H1 (cell line): ENCODE measurements at regions not wholly inside any gene's neighbourhood (a gene's known extent, or its start where the extent isn't known, plus 50 kb on each side); places are given as distances from the start of the nearest gene placed in this dataset.

ENCODE experiments used
- CTCF ChIA-PET: fragments of 300-600 bp; sonication (Branson Sonifier 250); formaldehyde crosslinking; loops from one replicate; lab custom pipeline; 2021; ENCODE audit not compliant: partially characterized antibody; lab: Charles Lee
- POLR2A ChIA-PET: fragments of 300-600 bp; sonication (Branson Sonifier 250); formaldehyde crosslinking; loops from one replicate; lab custom pipeline; 2021; ENCODE audit warnings: inconsistent platforms; ENCODE audit not compliant: partially characterized antibody; lab: Charles Lee
- DNase-seq, 2 experiments: peaks; one replicate each; pipeline versions ENCODE4 v3.0.0 to v3.0.0-alpha.2; 2010 to 2022; ENCODE audit warnings: low spot score in 2 of 2, low read depth in 1 of 2, mixed read lengths in 1 of 2
- FAIRE-seq: peaks from 2 replicates; lab custom pipeline; 2011; peaks lifted over from hg19 to GRCh38; lab: Jason Lieb, UNC
- H2AFZ ChIP-seq: 2 replicates; pipeline ENCODE4 v1.8.1; 2012; ENCODE audit warnings: low read length, inconsistent platforms
- H2AK5ac ChIP-seq: 2 replicates; pipeline ENCODE4 v1.6.1; 2013; ENCODE audit warnings: low read depth, low read length
- H2BK120ac ChIP-seq: replicated peaks from 2 replicates; pipeline ENCODE3; 2013; ENCODE audit warnings: low read depth, low read length, inconsistent platforms
- H2BK12ac ChIP-seq: 2 replicates; pipeline ENCODE4 v1.6.1; 2013; ENCODE audit warnings: low read depth, low read length
- H2BK15ac ChIP-seq: 2 replicates; pipeline ENCODE4 v1.6.1; 2013; ENCODE audit warnings: low read length
- H2BK20ac ChIP-seq: 2 replicates; pipeline ENCODE4 v1.6.1; 2013; ENCODE audit warnings: low read length
- H2BK5ac ChIP-seq: 2 replicates; pipeline ENCODE4 v1.6.1; 2013; ENCODE audit warnings: low read depth, low read length
- H3K14ac ChIP-seq: 2 replicates; pipeline ENCODE4 v1.6.1; 2013; ENCODE audit warnings: inconsistent platforms; ENCODE audit not compliant: insufficient read length
- H3K18ac ChIP-seq: 2 replicates; pipeline ENCODE4 v1.6.1; 2013; ENCODE audit warnings: low read length; ENCODE audit errors: extremely low read depth
- H3K23ac ChIP-seq: 2 replicates; pipeline ENCODE4 v1.6.1; 2013; ENCODE audit warnings: inconsistent platforms; ENCODE audit not compliant: insufficient read length
- H3K23me2 ChIP-seq: 2 replicates; pipeline ENCODE4 v1.6.1; 2013; ENCODE audit warnings: low read depth, low read length
- H3K27ac ChIP-seq: 2 replicates; pipeline ENCODE4 v1.6.1; 2011; ENCODE audit warnings: low read depth, low read length, inconsistent platforms
- H3K27me3 ChIP-seq, 4 experiments: replicated peaks in 1 of 4; 1 replicate in 1 of 4; 2 replicates in 3 of 4; pipeline versions ENCODE4 v1.6.1 to v1.8.1; 2011 to 2013; ENCODE audit warnings: low read length in 3 of 4, mild to moderate bottlenecking in 3 of 4, inconsistent platforms in 2 of 4, mixed read lengths in 2 of 4, moderate library complexity in 1 of 4; ENCODE audit not compliant: control insufficient read depth in 3 of 4, insufficient read depth in 3 of 4; ENCODE audit errors: extremely low read depth in 1 of 4
- H3K36me3 ChIP-seq, 4 experiments: 2 replicates each; pipeline versions ENCODE4 v1.6.1 to v1.8.1; 2011 to 2013; ENCODE audit warnings: mild to moderate bottlenecking in 4 of 4, low read length in 3 of 4, moderate library complexity in 2 of 4, control low read depth in 1 of 4, inconsistent platforms in 1 of 4; ENCODE audit not compliant: insufficient read depth in 4 of 4, control insufficient read depth in 2 of 4
- H3K4ac ChIP-seq: replicated peaks from 2 replicates; pipeline ENCODE3; 2013; ENCODE audit warnings: low read length, low read depth, mixed read lengths, inconsistent platforms; ENCODE audit not compliant: insufficient read length
- H3K4me1 ChIP-seq, 4 experiments: replicated peaks in 1 of 4; 1 replicate in 1 of 4; 2 replicates in 3 of 4; pipeline versions ENCODE4 v1.6.1 to v1.8.1; 2011 to 2013; ENCODE audit warnings: low read length in 3 of 4, inconsistent platforms in 2 of 4, mixed read lengths in 1 of 4; ENCODE audit not compliant: insufficient read depth in 4 of 4, control insufficient read depth in 3 of 4
- H3K4me2 ChIP-seq, 2 experiments: 2 replicates each; pipeline versions ENCODE4 v1.6.1 to v1.8.1; 2011 to 2013; ENCODE audit warnings: low read depth in 2 of 2, low read length in 2 of 2, control low read depth in 1 of 2, inconsistent platforms in 1 of 2, mild to moderate bottlenecking in 1 of 2; ENCODE audit not compliant: insufficient read depth in 1 of 2
- H3K4me3 ChIP-seq, 4 experiments: fragments of 200-600, 300-600 bp in 1 of 4; sonication (generic), shearing (Covaris generic), sonication (Bioruptor Twin) in 1 of 4; 2 replicates each; pipeline versions ENCODE4 v1.5.1 to v1.8.1; 2011 to 2016; ENCODE audit warnings: low read length in 4 of 4, low read depth in 3 of 4, control low read depth in 2 of 4, inconsistent platforms in 2 of 4, mild to moderate bottlenecking in 2 of 4, mixed read lengths in 1 of 4, moderate library complexity in 1 of 4; ENCODE audit not compliant: insufficient read depth in 2 of 4; ENCODE audit errors: extremely low read depth in 1 of 4
- H3K56ac ChIP-seq: replicated peaks from 2 replicates; pipeline ENCODE3; 2013; ENCODE audit warnings: low read depth, mild to moderate bottlenecking, mixed read lengths, low read length, inconsistent platforms; ENCODE audit not compliant: insufficient read length
- H3K79me1 ChIP-seq: 2 replicates; pipeline ENCODE4 v1.6.1; 2013; ENCODE audit warnings: low read depth, low read length, control low read depth
- H3K79me2 ChIP-seq, 2 experiments: 2 replicates each; pipeline versions ENCODE4 v1.6.1 to v1.8.1; 2012 to 2013; ENCODE audit warnings: low read length in 2 of 2, mild to moderate bottlenecking in 2 of 2, inconsistent platforms in 1 of 2; ENCODE audit not compliant: insufficient read depth in 2 of 2, control insufficient read depth in 1 of 2
- H3K9ac ChIP-seq, 4 experiments: replicated peaks in 1 of 4; 1 replicate in 1 of 4; 2 replicates in 3 of 4; pipeline versions ENCODE4 v1.6.1 to v1.8.1; 2011 to 2013; ENCODE audit warnings: low read depth in 3 of 4, low read length in 3 of 4, control low read depth in 2 of 4, mild to moderate bottlenecking in 2 of 4, moderate library complexity in 2 of 4, inconsistent platforms in 1 of 4; ENCODE audit errors: extremely low read depth in 1 of 4
- H3K9me3 ChIP-seq, 2 experiments: 2 replicates each; pipeline versions ENCODE4 v1.6.1 to v1.8.1; 2012 to 2013; ENCODE audit warnings: mild to moderate bottlenecking in 2 of 2, moderate library complexity in 2 of 2, control low read depth in 1 of 2, inconsistent platforms in 1 of 2, low read depth in 1 of 2, low read length in 1 of 2, mixed read lengths in 1 of 2; ENCODE audit not compliant: insufficient read depth in 2 of 2
- H4K20me1 ChIP-seq, 2 experiments: replicated peaks in 1 of 2; 2 replicates each; pipeline versions ENCODE3 to v1.8.1; 2011 to 2013; ENCODE audit warnings: inconsistent platforms in 2 of 2, low read length in 2 of 2, mild to moderate bottlenecking in 1 of 2; ENCODE audit not compliant: insufficient read depth in 2 of 2, control insufficient read depth in 1 of 2
- H4K5ac ChIP-seq: 2 replicates; pipeline ENCODE4 v1.6.1; 2013; ENCODE audit warnings: low read length, low read depth, mixed read lengths, inconsistent platforms; ENCODE audit not compliant: insufficient read length
- H4K8ac ChIP-seq: 2 replicates; pipeline ENCODE4 v1.8.0; 2013; ENCODE audit warnings: mild to moderate bottlenecking, moderate library complexity, low read length, inconsistent platforms; ENCODE audit not compliant: insufficient read depth; ENCODE audit errors: extremely low read depth
- H4K91ac ChIP-seq: replicated peaks from 2 replicates; pipeline ENCODE3; 2013; ENCODE audit warnings: low read length, mixed read lengths, inconsistent platforms; ENCODE audit not compliant: insufficient read length
- ASH2L ChIP-seq: fragments of 200-600, 300-600 bp; sonication (generic); IDR thresholded peaks from one replicate; pipeline ENCODE4 v1.7.1; 2017; ENCODE audit warnings: low read length
- BACH1 ChIP-seq: IDR thresholded peaks from 2 replicates; pipeline ENCODE4 v1.6.1; 2012; ENCODE audit warnings: low read length, improper control_type of control experiment
- CBX8 ChIP-seq: fragments of 300-800, 300-1000 bp; sonication (generic); IDR thresholded peaks from 2 replicates; pipeline ENCODE4 v1.7.1; 2016; ENCODE audit warnings: low read depth, low read length, borderline replicate concordance
- CEBPB ChIP-seq: IDR thresholded peaks from 2 replicates; pipeline ENCODE4 v1.6.1; 2012; ENCODE audit warnings: low read depth, low read length
- GTF2F1 ChIP-seq: IDR thresholded peaks from 2 replicates; pipeline ENCODE4 v1.6.1; 2012; ENCODE audit warnings: low read depth, low read length, improper control_type of control experiment, borderline replicate concordance
- HDAC2 ChIP-seq, 2 experiments: fragments of 300-600 bp in 1 of 2; sonication (generic) in 1 of 2; IDR thresholded peaks; 2 replicates each; pipeline ENCODE4 v1.6.1; 2011 to 2012; ENCODE audit warnings: low read depth in 2 of 2, low read length in 2 of 2, mild to moderate bottlenecking in 2 of 2, moderate library complexity in 2 of 2, borderline replicate concordance in 1 of 2, inconsistent platforms in 1 of 2
- HDAC6 ChIP-seq: IDR thresholded peaks from one replicate; pipeline ENCODE4 v1.7.1; 2012; ENCODE audit warnings: low read depth, mild to moderate bottlenecking, inconsistent platforms, low read length, moderate library complexity
- KDM1A ChIP-seq: fragments of 200-600, 300-600 bp; sonication (generic); IDR thresholded peaks from 2 replicates; pipeline ENCODE4 v1.7.1; 2016; ENCODE audit warnings: mild to moderate bottlenecking, low read length, borderline replicate concordance
- MAFK ChIP-seq: IDR thresholded peaks from 2 replicates; pipeline ENCODE4 v1.6.1; 2012; ENCODE audit warnings: low read depth, mild to moderate bottlenecking, improper control_type of control experiment, low read length
- RFX5 ChIP-seq: IDR thresholded peaks from 2 replicates; pipeline ENCODE4 v1.6.1; 2011; ENCODE audit warnings: low read depth, low read length, improper control_type of control experiment, borderline replicate concordance
- TAF7 ChIP-seq: optimal IDR thresholded peaks from 2 replicates; pipeline ENCODE3; 2011; ENCODE audit warnings: low read depth, mild to moderate bottlenecking, inconsistent platforms, low read length, moderate library complexity, borderline replicate concordance
- USF2 ChIP-seq: IDR thresholded peaks from 2 replicates; pipeline ENCODE4 v1.6.1; 2011; ENCODE audit warnings: low read length, improper control_type of control experiment
- WGBS, 2 experiments: shearing (Covaris generic) in 1 of 2; methylation state at CpG; one replicate each; pipeline versions ENCODE4 v1.1.6 to v1.1.7; 2013 to 2015; ENCODE audit warnings: low lambda C conversion rate in 2 of 2, mixed read lengths in 2 of 2, inconsistent platforms in 1 of 2, low coverage in 1 of 2, missing lambda C conversion rate in 1 of 2; ENCODE audit not compliant: insufficient replicate concordance in 2 of 2, insufficient coverage in 1 of 2, insufficient read length in 1 of 2; ENCODE audit errors: extremely low coverage in 1 of 2, missing lambda C conversion rate in 1 of 2; 5-methylcytosine and 5-hydroxymethylcytosine counted together

- no peak for TF ChIP-seq ASH2L
These were observed 1452.6 kb upstream of the ACVR2A start (continued) for GRCh38 chr2:146392186-146392585.

- Histone ChIP-seq H4K8ac (no peak overlapping the region), H3K18ac (no peak overlapping the region), H3K56ac (no peak overlapping the region), H2AK5ac (no peak overlapping the region), H4K20me1 (no peaks in the 10 kb centered on the region), H2AFZ (no peak overlapping the region), H3K4me2 (no peak overlapping the region), H2BK20ac (no peak overlapping the region), H3K14ac (no peak overlapping the region), H3K4me3 (no peak overlapping the region), H3K4me1 (no peaks in the 10 kb centered on the region), H3K27ac (no peak overlapping the region), H2BK12ac (no peak overlapping the region), H3K27me3 (no peaks in the 10 kb centered on the region), H3K4ac (no peak overlapping the region), H3K9ac (no peak overlapping the region), H4K91ac (no peak overlapping the region), H3K79me1 (no peaks in the 10 kb centered on the region), H4K5ac (no peak overlapping the region), H2BK15ac (no peak overlapping the region), H3K23ac (no peak overlapping the region), H3K23me2 (no peaks in the 10 kb centered on the region), H2BK5ac (no peak overlapping the region), H3K9me3 (no peaks in the 10 kb centered on the region), H2BK120ac (no peak overlapping the region), H3K36me3 (no peaks in the 10 kb centered on the region), H3K79me2 (no peaks in the 10 kb centered on the region)
- POLR2A ChIA-PET, result no interaction called here
- FAIRE-seq (no peak), DNase-seq (no peak)
- 93% methylated on average over 2 of the region's 2 CpGs; no CpG with 5 or more reads in 1 of the 2 experiments for WGBS, 2 experiments
- CTCF ChIA-PET, result no interaction called here
- no peak for TF ChIP-seq BACH1
- no peak for TF ChIP-seq CEBPB
- no peak for TF ChIP-seq MAFK
- TF ChIP-seq HDAC2 (IDR thresholded peaks at IDR 0.05; ENCODE audit: borderline replicate concordance in 1 of 2, low read depth in 2 of 2, low read length in 2 of 2), result no peak
- TF ChIP-seq HDAC6, result no peak
- TF ChIP-seq USF2, result no peak
- no peak for TF ChIP-seq RFX5
- no peak for TF ChIP-seq CBX8
- no peak for TF ChIP-seq KDM1A
- no peak for TF ChIP-seq TAF7
- no peak for TF ChIP-seq GTF2F1
These were observed 1456.1 kb upstream of the ACVR2A start for GRCh38 chr2:146388757-146389156.
